Memory B cell (primary cell): ENCODE measurements at regions not wholly inside any gene's neighbourhood (a gene's known extent, or its start where the extent isn't known, plus 50 kb on each side); places are given as distances from the start of the nearest gene placed in this dataset.

Experiments used
- ATAC-seq: fragments of 150-1000 bp; cut with Tn5 transposase; 2 replicates; pipeline ENCODE4 v1.10.0; 2021; ENCODE audit warnings: low read depth, mild to moderate bottlenecking, moderate library complexity
- DNase-seq, 2 donors: peaks; one replicate each; pipeline ENCODE4 v3.0.0; 2022; ENCODE audit warnings: low spot score in 2 of 2
- H3K27ac Mint-ChIP-seq: one replicate; pipeline ENCODE4 v1.8.0; 2022; ENCODE audit warnings: mild to moderate bottlenecking, moderate library complexity, mixed read lengths
- H3K27me3 Mint-ChIP-seq: one replicate; pipeline ENCODE4 v1.8.0; 2022; ENCODE audit warnings: mixed read lengths
- H3K36me3 Mint-ChIP-seq: one replicate; pipeline ENCODE4 v1.8.0; 2022; ENCODE audit warnings: mild to moderate bottlenecking, mixed read lengths
- H3K4me1 Mint-ChIP-seq: one replicate; pipeline ENCODE4 v1.8.0; 2022; ENCODE audit warnings: mixed read lengths
- H3K4me3 Mint-ChIP-seq: one replicate; pipeline ENCODE4 v1.8.0; 2022; ENCODE audit warnings: mild to moderate bottlenecking, moderate library complexity, mixed read lengths
- H3K9me3 Mint-ChIP-seq: one replicate; pipeline ENCODE4 v1.8.0; 2022; ENCODE audit warnings: mixed read lengths

GRCh38 chr1:14294860-14295536 lies 303.5 kb upstream of the KAZN start:
- Mint-ChIP-seq H3K4me1 (no peaks in the 10 kb centered on the region), H3K9me3 (no peaks in the 10 kb centered on the region), H3K4me3 (no peak overlapping the region), H3K27me3 (peaks cover 13% of the 10 kb centered on the region), H3K36me3 (no peaks in the 10 kb centered on the region), H3K27ac (no peak overlapping the region)
- ATAC-seq (no peak), DNase-seq (no peak)

DNA sequence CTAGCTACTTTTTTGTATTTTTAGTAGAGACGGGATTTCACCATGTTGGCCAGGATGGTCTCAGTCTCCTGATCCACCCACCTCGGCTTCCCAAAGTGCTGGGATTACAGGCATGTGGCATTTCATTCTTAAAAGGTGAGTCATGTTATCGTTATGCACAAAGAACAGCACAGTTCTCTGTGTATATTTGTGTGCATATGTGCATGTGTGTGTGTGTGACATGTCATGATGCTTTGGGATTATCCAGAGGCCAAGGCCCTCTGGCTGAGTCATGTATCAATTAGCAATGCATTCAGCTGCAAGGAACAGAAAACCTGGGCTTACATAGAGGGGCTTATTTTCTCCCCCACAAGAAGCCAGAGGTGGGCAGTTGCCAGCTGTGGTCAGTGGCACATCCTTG lies 301.7 kb upstream of the KAZN start:
- DNase-seq (no peak), ATAC-seq (no peak)
- no peaks in the 10 kb centered on the region for H3K36me3 Mint-ChIP-seq
- no peak overlapping the region for H3K27ac Mint-ChIP-seq
- H3K9me3 Mint-ChIP-seq, result no peaks in the 10 kb centered on the region
- H3K4me1 Mint-ChIP-seq, result no peaks in the 10 kb centered on the region
- H3K4me3 Mint-ChIP-seq, result no peak overlapping the region
- H3K27me3 Mint-ChIP-seq, result peaks cover 11% of the 10 kb centered on the region

DNA sequence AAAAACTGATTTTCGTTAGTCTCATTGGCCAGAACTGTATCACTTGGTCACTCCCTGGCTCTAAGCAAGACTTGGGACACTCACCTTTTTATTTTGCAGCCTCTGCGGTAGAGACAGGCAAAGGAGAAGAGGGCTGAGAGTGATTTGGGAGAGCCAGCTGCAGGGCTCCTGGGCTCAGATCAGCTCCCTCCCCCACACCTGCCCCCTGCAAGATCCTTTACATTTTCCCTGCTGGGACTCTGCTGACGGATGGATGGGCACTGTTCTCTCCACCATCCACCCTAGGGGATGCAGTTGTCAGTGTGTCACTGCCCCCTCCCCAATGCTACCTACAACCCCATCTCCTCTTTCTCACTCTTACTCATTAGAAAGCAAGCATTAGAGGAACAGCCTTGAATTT lies 301.1 kb upstream of the KAZN start:
- no peak overlapping the region for H3K27ac Mint-ChIP-seq
- ATAC-seq, result no peak
- no peaks in the 10 kb centered on the region for H3K9me3 Mint-ChIP-seq
- H3K4me1 Mint-ChIP-seq, result no peaks in the 10 kb centered on the region
- no peak overlapping the region for H3K4me3 Mint-ChIP-seq
- H3K36me3 Mint-ChIP-seq, result no peaks in the 10 kb centered on the region
- no peak for DNase-seq
- peaks cover 13% of the 10 kb centered on the region for H3K27me3 Mint-ChIP-seq

DNA sequence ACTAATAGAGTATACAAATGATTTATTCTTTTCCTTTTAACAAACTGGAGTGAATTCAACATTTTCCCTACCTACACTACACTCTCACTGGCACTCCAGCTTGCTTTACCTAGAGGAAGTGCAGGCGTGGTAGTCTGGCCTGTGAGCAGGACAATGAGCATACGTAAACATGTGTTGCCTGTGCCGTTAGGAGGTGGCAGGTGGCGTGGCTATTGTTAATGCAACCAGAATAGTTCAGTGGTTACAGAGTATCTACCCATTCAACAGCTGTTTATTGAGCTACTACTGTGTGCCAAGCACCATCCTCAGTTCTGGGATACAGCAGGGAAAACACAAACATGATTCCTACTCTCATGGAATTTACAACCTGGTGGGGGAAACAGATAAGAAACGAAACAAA lies 299.7 kb upstream of the KAZN start:
- Mint-ChIP-seq H3K4me1 (no peaks in the 10 kb centered on the region), H3K27ac (no peak overlapping the region), H3K9me3 (no peaks in the 10 kb centered on the region), H3K27me3 (peaks cover 11% of the 10 kb centered on the region), H3K4me3 (no peak overlapping the region), H3K36me3 (no peaks in the 10 kb centered on the region)
- DNase-seq (no peak), ATAC-seq (no peak)

DNA sequence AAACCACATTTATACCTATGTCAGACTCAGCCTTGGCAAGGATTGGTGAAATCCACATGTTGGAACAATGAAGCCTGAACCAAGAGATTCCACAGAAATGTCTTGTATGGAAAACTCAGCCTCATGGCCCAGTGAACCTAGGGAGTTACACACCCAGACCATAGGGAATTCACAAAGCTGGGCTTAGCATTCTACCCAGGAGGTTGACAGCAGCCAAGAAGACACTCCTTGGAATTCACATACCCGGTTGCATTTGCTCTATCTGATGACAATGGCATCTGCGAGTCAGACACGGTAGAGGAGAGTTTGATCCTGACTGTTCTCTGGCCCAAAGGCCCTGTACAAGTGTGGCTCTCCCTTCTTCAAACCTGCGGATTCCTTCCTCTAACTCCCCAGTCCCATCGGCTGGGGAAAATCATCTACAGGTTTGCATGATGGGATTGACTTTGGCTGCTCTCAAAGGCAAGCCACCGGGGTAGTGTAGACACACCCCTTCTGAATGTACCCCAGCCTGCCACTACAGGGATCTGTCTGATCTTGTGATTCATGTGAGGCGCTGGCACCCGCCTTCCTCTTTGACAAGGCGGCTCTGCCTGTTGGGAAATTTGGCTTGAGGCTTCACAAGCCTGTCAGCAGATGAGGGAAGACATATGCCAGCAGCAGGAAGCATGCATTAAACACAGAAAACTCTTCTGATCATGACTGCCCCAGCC lies 297.3 kb upstream of the KAZN start:
- peaks cover 8% of the 10 kb centered on the region for H3K27me3 Mint-ChIP-seq

DNA sequence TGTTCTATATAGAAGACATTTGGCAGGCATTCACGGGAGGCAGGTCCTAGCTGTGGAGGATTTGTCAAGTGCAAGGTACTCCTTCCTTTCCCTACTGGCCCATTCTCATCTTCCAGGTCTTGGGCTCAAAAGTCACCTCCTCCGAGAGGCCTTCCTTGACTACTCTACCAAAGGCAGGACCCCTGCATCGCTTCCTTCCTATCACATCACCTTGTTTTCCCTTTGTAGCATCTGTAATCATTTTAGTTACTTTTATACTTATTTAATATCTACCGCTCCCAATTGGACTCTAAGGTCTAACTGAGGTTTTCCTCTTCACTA lies 296.8 kb upstream of the KAZN start:
- Mint-ChIP-seq H3K27ac (no peak overlapping the region), H3K9me3 (no peaks in the 10 kb centered on the region), H3K4me1 (no peaks in the 10 kb centered on the region), H3K27me3 (peaks cover 9% of the 10 kb centered on the region), H3K36me3 (no peaks in the 10 kb centered on the region), H3K4me3 (no peak overlapping the region)
- DNase-seq (no peak), ATAC-seq (no peak)

More for the DNA sequence above, 297.3 kb upstream of the KAZN start:
- ATAC-seq (no peak), DNase-seq (no peak)
- Mint-ChIP-seq H3K4me1 (no peaks in the 10 kb centered on the region), H3K36me3 (no peaks in the 10 kb centered on the region), H3K4me3 (no peak overlapping the region), H3K27ac (no peak overlapping the region), H3K9me3 (no peaks in the 10 kb centered on the region)

DNA sequence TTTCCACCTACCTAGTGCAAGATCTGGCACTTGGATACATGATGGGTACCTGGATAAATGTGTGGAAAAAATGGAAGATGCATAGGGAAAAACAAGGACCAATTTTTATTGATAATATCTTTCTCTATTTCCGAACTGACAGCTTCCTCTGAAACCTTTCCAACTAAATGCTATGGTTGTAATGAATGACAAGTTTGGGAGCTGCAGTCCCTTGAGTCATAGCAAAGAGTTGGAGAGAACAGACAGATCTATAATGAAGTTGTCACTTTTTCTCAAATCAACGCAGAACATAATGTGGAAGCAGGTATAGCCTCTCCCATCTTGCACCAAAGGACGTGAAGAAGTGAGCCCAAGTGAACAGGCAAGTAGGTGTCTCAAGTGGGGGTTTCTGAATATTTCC lies 296.5 kb upstream of the KAZN start:
- no peaks in the 10 kb centered on the region for H3K9me3 Mint-ChIP-seq
- H3K4me3 Mint-ChIP-seq, result no peak overlapping the region
- H3K36me3 Mint-ChIP-seq, result no peaks in the 10 kb centered on the region
- DNase-seq, result no peak
- no peak for ATAC-seq
- no peak overlapping the region for H3K27ac Mint-ChIP-seq
- H3K4me1 Mint-ChIP-seq, result no peaks in the 10 kb centered on the region
- peaks cover 9% of the 10 kb centered on the region for H3K27me3 Mint-ChIP-seq

GRCh38 chr1:14303011-14303410 lies 295.5 kb upstream of the KAZN start:
- Mint-ChIP-seq H3K27me3 (peaks cover 11% of the 10 kb centered on the region), H3K27ac (no peak overlapping the region), H3K4me1 (no peaks in the 10 kb centered on the region), H3K9me3 (no peaks in the 10 kb centered on the region), H3K4me3 (no peak overlapping the region), H3K36me3 (no peaks in the 10 kb centered on the region)
- ATAC-seq (no peak), DNase-seq (no peak)

DNA sequence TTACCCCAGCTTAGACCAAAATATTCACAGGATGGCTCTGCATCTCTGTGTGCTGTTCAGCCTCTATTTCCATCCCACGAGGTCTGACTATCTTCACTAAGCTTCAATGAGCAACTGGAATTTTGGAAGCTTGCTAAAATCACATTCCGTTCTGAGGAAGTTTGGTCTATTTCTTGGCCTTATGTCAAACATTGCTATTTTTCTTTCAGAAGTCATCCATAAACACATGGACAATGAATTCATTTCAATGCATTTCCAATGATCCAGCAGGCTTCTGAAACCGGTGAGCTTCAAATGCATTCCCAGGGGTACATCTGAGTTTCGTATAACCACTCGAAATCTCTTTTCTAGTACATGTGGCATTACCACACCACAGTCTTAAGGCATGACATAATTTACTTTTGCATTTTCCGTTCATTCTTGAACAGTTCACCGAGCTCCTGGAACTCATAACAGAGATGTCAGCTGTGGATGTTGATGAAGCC lies 294.1 kb upstream of the KAZN start:
- Mint-ChIP-seq H3K4me3 (no peak overlapping the region), H3K36me3 (no peaks in the 10 kb centered on the region), H3K27ac (no peak overlapping the region), H3K4me1 (no peaks in the 10 kb centered on the region), H3K9me3 (no peaks in the 10 kb centered on the region), H3K27me3 (peaks cover 7% of the 10 kb centered on the region)
- ATAC-seq (no peak), DNase-seq (no peak)

- no peaks in the 10 kb centered on the region for H3K4me1 Mint-ChIP-seq
- H3K4me3 Mint-ChIP-seq, result no peak overlapping the region
- H3K27me3 Mint-ChIP-seq, result peaks cover 5% of the 10 kb centered on the region
- no peak overlapping the region for H3K27ac Mint-ChIP-seq
- DNase-seq, result no peak
- no peaks in the 10 kb centered on the region for H3K36me3 Mint-ChIP-seq
- ATAC-seq, result no peak
- H3K9me3 Mint-ChIP-seq, result peaks cover 6% of the 10 kb centered on the region
Measured at GRCh38 chr1:14308460-14308859, 290.0 kb upstream of the KAZN start.

DNA sequence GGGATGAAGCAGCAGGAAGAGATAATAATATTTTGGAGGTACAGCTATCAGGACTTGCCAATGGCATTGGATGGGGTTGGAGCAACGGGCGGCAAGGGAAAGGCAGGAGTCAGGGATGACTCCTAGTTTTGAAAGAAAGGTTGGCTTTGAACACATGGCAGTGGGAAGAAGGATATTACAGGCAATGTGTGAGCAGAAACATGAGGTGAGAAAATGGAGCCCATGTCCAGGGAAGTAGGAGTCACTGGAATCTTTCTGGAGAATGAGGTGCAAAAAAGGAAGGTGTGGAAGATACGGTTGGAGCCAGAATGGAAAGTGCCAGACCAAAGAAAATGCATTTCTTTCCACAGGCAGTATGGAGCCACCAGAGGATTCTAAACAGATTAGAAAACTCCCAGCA lies 288.5 kb upstream of the KAZN start:
- no peak overlapping the region for H3K4me3 Mint-ChIP-seq
- H3K9me3 Mint-ChIP-seq, result peaks cover 6% of the 10 kb centered on the region
- H3K27me3 Mint-ChIP-seq, result peaks cover 5% of the 10 kb centered on the region
- DNase-seq (no peak), ATAC-seq (no peak)
- no peaks in the 10 kb centered on the region for H3K36me3 Mint-ChIP-seq
- no peak overlapping the region for H3K27ac Mint-ChIP-seq
- H3K4me1 Mint-ChIP-seq, result no peaks in the 10 kb centered on the region

GRCh38 chr1:14310476-14310875 lies 288.0 kb upstream of the KAZN start:
- Mint-ChIP-seq H3K27ac (no peak overlapping the region), H3K36me3 (no peaks in the 10 kb centered on the region)
- no peak for DNase-seq

GRCh38 chr1:14313731-14314431 lies 284.6 kb upstream of the KAZN start:
- ATAC-seq, result no peak
- no peaks in the 10 kb centered on the region for H3K4me1 Mint-ChIP-seq
- H3K27ac Mint-ChIP-seq, result no peak overlapping the region
- no peak for DNase-seq
- H3K9me3 Mint-ChIP-seq, result peaks cover 8% of the 10 kb centered on the region
- H3K36me3 Mint-ChIP-seq, result no peaks in the 10 kb centered on the region
- H3K4me3 Mint-ChIP-seq, result no peak overlapping the region
- peaks cover 1% of the 10 kb centered on the region for H3K27me3 Mint-ChIP-seq

More at GRCh38 chr1:14310476-14310875, 288.0 kb upstream of the KAZN start:
- H3K4me3 Mint-ChIP-seq, result no peak overlapping the region
- no peak for ATAC-seq
- no peaks in the 10 kb centered on the region for H3K4me1 Mint-ChIP-seq
- H3K9me3 Mint-ChIP-seq, result peaks cover 6% of the 10 kb centered on the region
- peaks cover 5% of the 10 kb centered on the region for H3K27me3 Mint-ChIP-seq

DNA sequence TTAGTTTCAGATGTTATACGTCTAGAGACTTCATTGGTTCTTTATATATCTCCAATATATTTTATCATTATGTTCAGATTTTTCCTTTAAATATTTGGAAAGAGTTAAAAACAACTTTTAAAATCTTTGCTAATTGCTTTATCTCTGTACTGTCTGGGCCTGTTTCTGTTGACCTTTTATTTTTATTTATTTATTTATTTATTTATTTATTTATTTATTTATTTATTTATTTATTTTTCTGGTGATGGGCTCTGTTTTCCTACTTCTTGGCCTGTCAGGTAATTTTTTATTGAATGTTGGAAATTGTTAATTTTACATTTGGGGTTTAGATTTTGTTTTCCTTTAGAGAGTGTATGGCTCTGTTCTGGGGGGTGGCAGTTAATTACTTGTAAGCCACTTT lies 279.7 kb upstream of the KAZN start:
- no peaks in the 10 kb centered on the region for H3K36me3 Mint-ChIP-seq
- no peaks in the 10 kb centered on the region for H3K4me1 Mint-ChIP-seq
- H3K27ac Mint-ChIP-seq, result no peak overlapping the region
- H3K9me3 Mint-ChIP-seq, result peaks cover 5% of the 10 kb centered on the region
- peaks cover 1% of the 10 kb centered on the region for H3K27me3 Mint-ChIP-seq
- no peak for ATAC-seq
- no peak for DNase-seq
- no peak overlapping the region for H3K4me3 Mint-ChIP-seq
